ENCODE measurements at regions not wholly inside any gene's neighbourhood (a gene's known extent, or its start where the extent isn't known, plus 50 kb on each side); places are given as distances from the start of the nearest gene placed in this dataset.

DNA sequence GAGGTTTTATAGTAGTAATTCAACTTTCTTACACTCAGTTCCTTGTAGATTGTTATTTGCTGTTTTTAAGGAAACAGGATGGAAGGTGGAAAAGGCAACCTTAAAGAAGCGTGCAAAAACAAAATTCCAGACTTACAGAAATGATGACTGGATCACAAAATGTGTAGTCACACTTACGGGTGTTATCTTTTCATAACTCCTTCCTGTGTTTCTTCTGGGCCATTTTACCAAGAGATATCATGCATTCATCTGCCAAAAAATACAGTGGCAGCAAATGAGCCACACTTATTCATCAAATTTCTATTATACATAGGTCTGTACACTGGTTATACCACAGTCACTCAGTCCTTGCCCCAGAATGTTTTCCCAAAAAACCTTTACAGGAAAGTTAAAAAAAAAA lies 94.3 kb upstream of the IL6 start:
- Histone ChIP-seq H3K9me3 (ENCODE audit: control insufficient read depth in 4 of 4, low read length in 3 of 4) (peaks cover 0 to 2% (median 0%) of the 10 kb centered on the region in 4 donors), H3K9ac (ENCODE audit: low read depth in 1 of 2, low read length in 2 of 2) (no peak overlapping the region), H3K27me3 (ENCODE audit: control insufficient read depth in 4 of 4, insufficient read depth in 4 of 4, low read length in 3 of 4) (no peaks in the 10 kb centered on the region), H3K27ac (ENCODE audit: low read depth in 1 of 2, low read length in 2 of 2) (no peak overlapping the region), H3K4me3 (ENCODE audit: low read depth in 1 of 3, low read length in 3 of 3) (no peak overlapping the region), H3K4me1 (ENCODE audit: control insufficient read depth in 4 of 4, insufficient read depth in 4 of 4, low read length in 3 of 4) (no peaks in the 10 kb centered on the region), H3K36me3 (ENCODE audit: control insufficient read depth in 4 of 4, insufficient read depth in 3 of 4, low read depth in 1 of 4, low read length in 3 of 4) (no peaks in the 10 kb centered on the region)
- WGBS, result 69% methylated on average over 2 of the region's 2 CpGs
- DNase-seq (ENCODE audit: low spot score), result no peak
- TF ChIP-seq YY1 (IDR thresholded peaks at IDR 0.05) (no peak), RXRA (IDR thresholded peaks at IDR 0.05) (no peak), HNF4A (conservative IDR thresholded peaks at IDR 0.05) (no peak), HNF4G (IDR thresholded peaks at IDR 0.05) (no peak), MAX (IDR thresholded peaks at IDR 0.05) (no peak), RAD21 (IDR thresholded peaks at IDR 0.05) (no peak), GABPA (IDR thresholded peaks at IDR 0.05 in 1 of 2, conservative IDR thresholded peaks at IDR 0.05 in 1 of 2) (no peak), SP1 (IDR thresholded peaks at IDR 0.05) (no peak), REST (IDR thresholded peaks at IDR 0.05) (no peak), NR2F2 (IDR thresholded peaks at IDR 0.05) (no peak), FOXA1 (IDR thresholded peaks at IDR 0.05) (no peak), EGR1 (IDR thresholded peaks at IDR 0.05; ENCODE audit: low read depth in 2 of 2) (no peak), JUND (IDR thresholded peaks at IDR 0.05) (no peak), ATF3 (IDR thresholded peaks at IDR 0.05) (no peak), CTCF (IDR thresholded peaks at IDR 0.05; ENCODE audit: low read depth, low read length, missing input control) (no peak), FOXA2 (IDR thresholded peaks at IDR 0.05) (no peak), TAF1 (conservative IDR thresholded peaks at IDR 0.05) (no peak)
- TF ChIP-seq, protein P1, sequence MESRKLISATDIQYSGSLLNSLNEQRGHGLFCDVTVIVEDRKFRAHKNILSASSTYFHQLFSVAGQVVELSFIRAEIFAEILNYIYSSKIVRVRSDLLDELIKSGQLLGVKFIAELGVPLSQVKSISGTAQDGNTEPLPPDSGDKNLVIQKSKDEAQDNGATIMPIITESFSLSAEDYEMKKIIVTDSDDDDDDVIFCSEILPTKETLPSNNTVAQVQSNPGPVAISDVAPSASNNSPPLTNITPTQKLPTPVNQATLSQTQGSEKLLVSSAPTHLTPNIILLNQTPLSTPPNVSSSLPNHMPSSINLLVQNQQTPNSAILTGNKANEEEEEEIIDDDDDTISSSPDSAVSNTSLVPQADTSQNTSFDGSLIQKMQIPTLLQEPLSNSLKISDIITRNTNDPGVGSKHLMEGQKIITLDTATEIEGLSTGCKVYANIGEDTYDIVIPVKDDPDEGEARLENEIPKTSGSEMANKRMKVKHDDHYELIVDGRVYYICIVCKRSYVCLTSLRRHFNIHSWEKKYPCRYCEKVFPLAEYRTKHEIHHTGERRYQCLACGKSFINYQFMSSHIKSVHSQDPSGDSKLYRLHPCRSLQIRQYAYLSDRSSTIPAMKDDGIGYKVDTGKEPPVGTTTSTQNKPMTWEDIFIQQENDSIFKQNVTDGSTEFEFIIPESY (IDR thresholded peaks at IDR 0.05), result no peak

Data from liver (tissue), 8 donors.